ENCODE measurements at regions not wholly inside any gene's neighbourhood (a gene's known extent, or its start where the extent isn't known, plus 50 kb on each side); places are given as distances from the start of the nearest gene placed in this dataset.

- TF ChIP-seq CTCF (IDR thresholded peaks at IDR 0.05; ENCODE audit: low read depth, low read length, missing control alignments), result no peak
- no peak overlapping the region for H3K4me3 ChIP-seq (replicated peaks; ENCODE audit: low read depth, low read length)
- DNase-seq (ENCODE audit: extremely low read depth, low read depth), result no peak
Measured at GRCh38 chr3:83302091-83302490, 1540.6 kb upstream of the GBE1 start.

GRCh38 chr3:83317605-83318004 is 1556.2 kb upstream of the GBE1 start:
- H3K4me3 ChIP-seq (replicated peaks; ENCODE audit: low read depth, low read length), result no peak overlapping the region
- no peak for TF ChIP-seq CTCF (IDR thresholded peaks at IDR 0.05; ENCODE audit: low read depth, low read length, missing control alignments)
- no peak for DNase-seq (ENCODE audit: extremely low read depth, low read depth)

GRCh38 chr3:83320726-83321125 is 1559.3 kb upstream of the GBE1 start:
- H3K4me3 ChIP-seq (replicated peaks; ENCODE audit: low read depth, low read length), result no peak overlapping the region
- DNase-seq (ENCODE audit: extremely low read depth, low read depth), result no peak
- no peak for TF ChIP-seq CTCF (IDR thresholded peaks at IDR 0.05; ENCODE audit: low read depth, low read length, missing control alignments)

- TF ChIP-seq CTCF (IDR thresholded peaks at IDR 0.05; ENCODE audit: low read depth, low read length, missing control alignments), result no peak
- no peak overlapping the region for H3K4me3 ChIP-seq (replicated peaks; ENCODE audit: low read depth, low read length)
- no peak for DNase-seq (ENCODE audit: extremely low read depth, low read depth)
Measured at GRCh38 chr3:83321457-83321856, 1560.0 kb upstream of the GBE1 start.

- H3K4me3 ChIP-seq (replicated peaks; ENCODE audit: low read depth, low read length), result no peak overlapping the region
- no peak for TF ChIP-seq CTCF (IDR thresholded peaks at IDR 0.05; ENCODE audit: low read depth, low read length, missing control alignments)
- no peak for DNase-seq (ENCODE audit: extremely low read depth, low read depth)
Measured at GRCh38 chr3:83321891-83322290, 1560.4 kb upstream of the GBE1 start.

GRCh38 chr3:83354205-83354604 is 1592.8 kb upstream of the GBE1 start:
- no peak overlapping the region for H3K4me3 ChIP-seq (replicated peaks; ENCODE audit: low read depth, low read length)
- DNase-seq (ENCODE audit: extremely low read depth, low read depth), result no peak
- TF ChIP-seq CTCF (IDR thresholded peaks at IDR 0.05; ENCODE audit: low read depth, low read length, missing control alignments), result no peak

- no peak for DNase-seq (ENCODE audit: extremely low read depth, low read depth)
- no peak for TF ChIP-seq CTCF (IDR thresholded peaks at IDR 0.05; ENCODE audit: low read depth, low read length, missing control alignments)
Measured at GRCh38 chr3:83393276-83393675, 1565.5 kb upstream of the CADM2 start.

More at GRCh38 chr3:83393276-83393675, 1565.5 kb upstream of the CADM2 start:
- no peak overlapping the region for H3K4me3 ChIP-seq (replicated peaks; ENCODE audit: low read depth, low read length)

Measured in HFF-Myc (cell line).